Activated T-cell treated with anti-CD3 and anti-CD28 coated beads, Interleukin-2, amount 50 U/mL, for 72 hours (primary cell): ENCODE measurements at regions not wholly inside any gene's neighbourhood (a gene's known extent, or its start where the extent isn't known, plus 50 kb on each side); places are given as distances from the start of the nearest gene placed in this dataset.

Source experiments
- ATAC-seq, 2 donors: fragments of 150-1000 bp; cut with Tn5 transposase; replicated peaks in 1 of 2; 2 replicates each; pipeline ENCODE4 v1.10.0; 2021; ENCODE audit warnings: moderate library complexity in 2 of 2, mild to moderate bottlenecking in 1 of 2
- DNase-seq, 2 donors: peaks; one replicate each; pipeline ENCODE4 v3.0.0; 2021 to 2022; ENCODE audit warnings: mixed read lengths in 1 of 2
- H3K27ac Mint-ChIP-seq: one replicate; pipeline ENCODE4 v1.8.0; 2022; ENCODE audit warnings: mild to moderate bottlenecking, moderate library complexity, mixed read lengths
- H3K27me3 Mint-ChIP-seq: one replicate; pipeline ENCODE4 v1.8.0; 2022; ENCODE audit warnings: low read depth, mixed read lengths
- H3K36me3 Mint-ChIP-seq, 2 donors: one replicate each; pipeline ENCODE4 v1.8.0; 2022; ENCODE audit warnings: mixed read lengths in 2 of 2, mild to moderate bottlenecking in 1 of 2; ENCODE audit not compliant: insufficient read depth in 2 of 2
- H3K4me1 Mint-ChIP-seq: one replicate; pipeline ENCODE4 v1.8.0; 2022; ENCODE audit warnings: low read depth, mixed read lengths
- H3K4me3 Mint-ChIP-seq, 2 donors: one replicate each; pipeline ENCODE4 v1.8.0; 2022; ENCODE audit warnings: mild to moderate bottlenecking in 2 of 2, mixed read lengths in 2 of 2, moderate library complexity in 2 of 2
- H3K9me3 Mint-ChIP-seq, 2 donors: one replicate each; pipeline ENCODE4 v1.8.0; 2022; ENCODE audit warnings: mixed read lengths in 2 of 2

DNA sequence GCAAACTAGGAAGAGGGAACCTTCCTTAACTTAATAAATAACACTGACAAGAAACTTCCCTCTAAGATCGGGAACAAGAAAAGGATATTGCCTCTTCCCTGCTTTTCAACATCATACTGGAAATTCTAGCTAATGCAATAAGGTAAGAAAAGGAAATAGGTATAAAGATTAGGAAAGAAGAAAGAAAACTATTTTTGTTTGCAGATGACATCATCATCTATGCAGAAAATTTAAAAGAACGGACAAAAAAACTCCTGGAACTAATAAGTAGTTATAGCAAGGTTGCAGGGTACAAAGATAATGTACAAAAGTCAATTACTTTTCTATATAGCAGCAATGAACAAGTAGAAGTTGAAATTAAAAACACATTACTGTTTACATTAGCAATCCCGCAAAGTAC is 164.8 kb downstream of the WDR11 start:
- peaks cover 0 to 2% of the 10 kb centered on the region in 2 donors for H3K36me3 Mint-ChIP-seq
- no peaks in the 10 kb centered on the region for H3K27me3 Mint-ChIP-seq
- no peak overlapping the region for H3K4me3 Mint-ChIP-seq
- DNase-seq = no peak
- ATAC-seq = no peak
- no peaks in the 10 kb centered on the region for H3K4me1 Mint-ChIP-seq
- peaks cover 3 to 5% of the 10 kb centered on the region in 2 donors for H3K9me3 Mint-ChIP-seq
- no peak overlapping the region for H3K27ac Mint-ChIP-seq

DNA sequence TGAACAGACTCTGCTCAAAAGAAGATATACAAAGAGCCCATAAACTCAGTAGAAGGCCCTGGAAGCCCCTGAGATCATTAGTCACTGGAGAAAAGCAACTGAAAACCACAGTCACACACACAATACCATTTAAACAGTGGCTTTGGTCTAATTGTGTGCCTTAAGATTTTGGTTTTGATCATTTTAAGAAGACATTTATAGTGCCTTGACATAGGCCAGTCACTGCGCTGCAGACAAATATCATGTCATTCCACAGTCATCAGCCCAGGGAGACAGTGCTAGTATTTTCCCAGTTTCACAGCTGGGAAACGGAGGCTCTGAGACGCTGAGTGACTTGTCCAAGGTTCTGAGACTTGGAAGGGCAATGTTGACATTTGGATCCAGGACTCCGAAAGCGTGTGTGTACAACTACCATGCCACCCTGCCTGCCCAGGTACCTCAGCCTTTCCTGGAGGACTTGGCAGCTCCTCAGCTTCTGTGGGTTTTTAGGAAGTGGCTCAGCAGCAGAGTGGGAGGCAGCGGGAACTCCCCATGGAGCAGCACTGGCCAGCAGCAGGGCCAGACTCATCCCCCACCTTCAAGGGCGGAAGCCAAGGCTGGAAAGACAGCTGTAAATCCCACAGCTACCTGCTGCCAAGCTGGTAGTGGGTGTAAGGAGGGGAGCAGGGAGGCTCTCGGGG is 173.9 kb downstream of the WDR11 start:
- no peak for DNase-seq
- H3K4me3 Mint-ChIP-seq = no peak overlapping the region
- H3K27ac Mint-ChIP-seq = no peak overlapping the region
- ATAC-seq = no peak
- no peaks in the 10 kb centered on the region for H3K4me1 Mint-ChIP-seq
- H3K36me3 Mint-ChIP-seq = peaks cover 0 to 4% of the 10 kb centered on the region in 2 donors
- H3K9me3 Mint-ChIP-seq = no peaks in the 10 kb centered on the region
- no peaks in the 10 kb centered on the region for H3K27me3 Mint-ChIP-seq

DNA sequence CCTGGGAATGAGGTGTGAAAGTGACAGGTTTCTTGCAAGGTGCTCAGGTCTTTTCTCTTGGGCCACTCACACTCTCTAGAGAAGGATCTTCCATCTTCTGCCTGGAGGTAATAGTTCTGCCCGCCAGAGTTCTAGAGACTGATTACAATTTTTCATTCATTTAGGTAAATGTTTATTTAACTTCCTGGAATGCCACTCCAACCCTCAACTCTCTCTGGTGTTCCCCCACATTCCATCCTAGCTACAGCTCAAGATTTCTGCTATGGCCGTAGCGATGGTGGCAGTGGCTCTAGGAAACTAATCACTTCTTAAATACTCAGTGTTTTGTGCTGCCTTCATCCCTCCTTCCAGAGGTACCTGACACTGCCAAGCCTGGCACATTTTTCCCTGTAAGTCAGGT is 174.6 kb downstream of the WDR11 start:
- no peaks in the 10 kb centered on the region for H3K27me3 Mint-ChIP-seq

DNA sequence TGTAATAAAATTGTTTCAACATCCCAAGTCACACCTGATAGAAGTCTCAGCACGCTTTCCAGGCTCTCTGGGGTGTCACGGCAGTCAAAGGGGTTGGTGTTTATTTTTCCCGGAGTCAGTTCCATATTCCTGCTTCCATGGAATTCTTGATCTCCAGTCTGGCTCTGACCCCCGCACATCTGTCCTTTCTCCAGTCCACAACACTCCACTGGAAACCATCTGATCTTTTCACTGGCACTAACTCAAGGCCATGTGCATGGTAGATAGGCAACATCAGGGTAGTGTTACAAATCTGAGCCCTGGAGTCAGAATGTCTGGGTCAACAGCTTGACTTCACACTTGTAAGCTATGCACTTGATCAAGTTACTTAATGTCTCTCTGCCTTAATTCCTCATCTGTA is 176.2 kb downstream of the WDR11 start:
- H3K4me1 Mint-ChIP-seq = no peaks in the 10 kb centered on the region
- H3K36me3 Mint-ChIP-seq = peaks cover 0 to 4% of the 10 kb centered on the region in 2 donors
- ATAC-seq = no peak
- no peaks in the 10 kb centered on the region for H3K27me3 Mint-ChIP-seq
- no peak overlapping the region for H3K4me3 Mint-ChIP-seq
- no peaks in the 10 kb centered on the region for H3K9me3 Mint-ChIP-seq
- H3K27ac Mint-ChIP-seq = no peak overlapping the region
- no peak for DNase-seq

More for the DNA sequence above, 174.6 kb downstream of the WDR11 start:
- Mint-ChIP-seq H3K4me1 (no peaks in the 10 kb centered on the region), H3K36me3 (peaks cover 0 to 4% of the 10 kb centered on the region in 2 donors), H3K4me3 (no peak overlapping the region), H3K27ac (no peak overlapping the region), H3K9me3 (no peaks in the 10 kb centered on the region)
- no peak for ATAC-seq
- no peak for DNase-seq

- Mint-ChIP-seq H3K27me3 (no peaks in the 10 kb centered on the region), H3K4me3 (no peak overlapping the region), H3K27ac (no peak overlapping the region), H3K4me1 (no peaks in the 10 kb centered on the region), H3K9me3 (no peaks in the 10 kb centered on the region), H3K36me3 (no peaks in the 10 kb centered on the region)
- ATAC-seq (no peak), DNase-seq (no peak)
Observed at GRCh38 chr10:121032460-121032859, 181.3 kb downstream of the WDR11 start.

- Mint-ChIP-seq H3K4me3 (no peak overlapping the region), H3K27me3 (peaks cover 7% of the 10 kb centered on the region), H3K9me3 (no peaks in the 10 kb centered on the region), H3K36me3 (no peaks in the 10 kb centered on the region), H3K27ac (no peak overlapping the region), H3K4me1 (no peaks in the 10 kb centered on the region)
- ATAC-seq (no peak), DNase-seq (no peak)
Observed at GRCh38 chr10:121033366-121033765, 182.2 kb downstream of the WDR11 start.

DNA sequence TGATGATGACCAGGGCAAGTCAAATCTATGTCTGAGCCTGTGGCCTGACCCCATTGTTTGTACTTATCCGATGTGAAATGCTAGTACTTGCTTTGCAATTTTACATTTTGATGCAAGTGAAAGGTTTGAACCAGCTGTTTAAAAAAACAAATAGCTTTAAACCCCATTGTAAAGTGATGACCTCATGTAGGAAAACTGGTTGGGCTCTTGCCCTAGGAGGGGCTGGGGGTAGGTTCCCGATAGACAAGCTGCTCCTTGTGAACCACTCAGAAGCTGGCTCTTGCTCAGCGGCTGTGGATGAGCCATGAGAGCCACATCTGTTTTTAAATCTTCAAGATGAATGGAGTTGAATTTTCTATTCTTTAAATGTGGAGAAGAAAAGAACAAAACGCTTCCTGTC is 185.3 kb downstream of the WDR11 start:
- ATAC-seq = no peak
- H3K27me3 Mint-ChIP-seq = peaks cover 7% of the 10 kb centered on the region
- H3K9me3 Mint-ChIP-seq = no peaks in the 10 kb centered on the region
- H3K4me1 Mint-ChIP-seq = no peaks in the 10 kb centered on the region
- DNase-seq = no peak
- no peaks in the 10 kb centered on the region for H3K36me3 Mint-ChIP-seq
- H3K27ac Mint-ChIP-seq = no peak overlapping the region
- H3K4me3 Mint-ChIP-seq = no peak overlapping the region

GRCh38 chr10:121041499-121041898 is 190.3 kb downstream of the WDR11 start:
- ATAC-seq (no peak), DNase-seq (no peak)
- H3K9me3 Mint-ChIP-seq = no peaks in the 10 kb centered on the region
- no peaks in the 10 kb centered on the region for H3K36me3 Mint-ChIP-seq
- no peak overlapping the region for H3K27ac Mint-ChIP-seq
- no peak overlapping the region for H3K4me3 Mint-ChIP-seq
- H3K4me1 Mint-ChIP-seq = no peaks in the 10 kb centered on the region
- peaks cover 7% of the 10 kb centered on the region for H3K27me3 Mint-ChIP-seq

DNA sequence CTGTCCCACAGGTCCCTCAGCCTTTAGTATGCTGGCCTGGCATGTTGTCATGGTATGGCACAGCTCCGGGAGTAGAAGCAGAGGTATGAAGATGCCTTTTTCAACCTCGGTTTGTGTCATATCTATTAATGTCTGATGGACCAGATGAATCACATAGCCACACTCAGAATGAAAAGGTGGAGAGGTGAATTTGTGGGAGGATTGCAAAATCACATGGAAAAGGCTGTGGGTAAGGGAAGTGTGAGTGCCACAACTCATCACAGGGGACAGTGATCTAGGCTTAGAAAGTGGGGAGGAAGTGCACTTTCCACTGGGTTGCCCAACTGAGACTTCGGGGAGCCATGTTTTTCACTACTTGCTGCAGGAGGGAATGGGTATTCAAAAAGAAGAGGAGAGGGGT is 190.7 kb downstream of the WDR11 start:
- no peak overlapping the region for H3K27ac Mint-ChIP-seq
- ATAC-seq = no peak
- H3K4me3 Mint-ChIP-seq = no peak overlapping the region
- H3K4me1 Mint-ChIP-seq = no peaks in the 10 kb centered on the region
- no peak for DNase-seq
- H3K9me3 Mint-ChIP-seq = no peaks in the 10 kb centered on the region
- H3K36me3 Mint-ChIP-seq = no peaks in the 10 kb centered on the region
- H3K27me3 Mint-ChIP-seq = peaks cover 7% of the 10 kb centered on the region

- no peaks in the 10 kb centered on the region for H3K4me1 Mint-ChIP-seq
- DNase-seq (no peak), ATAC-seq (no peak)
- no peaks in the 10 kb centered on the region for H3K9me3 Mint-ChIP-seq
- H3K27ac Mint-ChIP-seq = no peak overlapping the region
- H3K4me3 Mint-ChIP-seq = no peak overlapping the region
- H3K27me3 Mint-ChIP-seq = peaks cover 7% of the 10 kb centered on the region
- no peaks in the 10 kb centered on the region for H3K36me3 Mint-ChIP-seq
Observed at GRCh38 chr10:121042342-121042741, 191.2 kb downstream of the WDR11 start.

DNA sequence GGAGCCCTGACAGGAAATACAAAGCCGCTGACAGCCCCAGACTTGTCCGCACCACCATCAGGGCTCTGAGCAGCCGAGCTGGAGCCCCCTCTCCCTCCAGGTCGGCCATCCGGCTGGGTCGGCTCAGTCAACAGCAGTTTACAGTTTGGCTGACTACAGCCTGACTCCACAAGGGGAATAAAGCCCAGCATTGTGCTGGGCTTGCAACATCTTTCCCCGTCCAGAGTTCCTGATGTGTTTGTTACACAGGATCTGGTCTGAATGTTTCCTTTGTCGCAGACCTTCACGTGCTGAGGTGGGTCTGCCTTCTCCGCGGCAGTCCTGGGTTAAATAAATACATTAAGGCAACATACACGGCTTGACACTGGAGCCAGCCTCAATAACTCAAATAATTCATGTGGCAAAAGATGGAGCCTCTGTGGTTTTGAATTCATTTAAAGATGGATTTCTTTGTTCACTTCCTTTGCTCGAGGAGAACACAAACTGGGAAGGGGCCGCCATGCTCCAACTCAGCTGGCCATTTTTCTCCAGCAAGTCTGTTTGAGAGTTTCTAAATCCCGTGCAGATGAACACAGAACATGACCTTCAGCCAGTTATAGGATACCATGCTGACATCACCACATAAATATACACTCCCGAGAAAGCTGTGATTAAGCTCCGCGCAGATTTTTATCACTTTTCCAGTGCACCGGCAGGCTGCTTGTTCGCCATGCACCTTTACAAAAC is 192.1 kb downstream of the WDR11 start:
- H3K27ac Mint-ChIP-seq = no peak overlapping the region
- no peaks in the 10 kb centered on the region for H3K9me3 Mint-ChIP-seq
- no peak overlapping the region for H3K4me3 Mint-ChIP-seq
- ATAC-seq (no peak), DNase-seq (no peak)
- no peaks in the 10 kb centered on the region for H3K27me3 Mint-ChIP-seq
- H3K36me3 Mint-ChIP-seq = no peaks in the 10 kb centered on the region
- H3K4me1 Mint-ChIP-seq = no peaks in the 10 kb centered on the region

DNA sequence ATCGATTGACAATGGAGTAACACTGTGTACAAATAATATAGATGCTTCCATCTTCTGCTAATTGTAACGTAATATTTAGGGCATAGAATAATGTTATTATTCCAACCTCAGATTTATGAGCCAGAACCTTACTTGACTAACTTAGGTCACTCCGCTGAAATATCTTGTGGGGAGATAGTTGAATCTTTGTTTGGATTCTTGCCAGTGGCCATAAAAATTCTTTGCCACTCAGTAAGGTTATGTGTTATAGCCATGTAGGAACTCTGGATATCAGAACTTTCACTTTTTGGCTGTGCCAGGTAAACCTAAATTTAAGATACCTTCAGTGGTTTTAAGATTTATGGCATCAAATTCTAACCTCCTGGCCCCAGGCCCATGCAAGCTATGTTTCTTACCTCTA is 197.6 kb downstream of the WDR11 start:
- Mint-ChIP-seq H3K27me3 (no peaks in the 10 kb centered on the region), H3K27ac (no peak overlapping the region), H3K36me3 (no peaks in the 10 kb centered on the region), H3K9me3 (peaks cover 2 to 5% of the 10 kb centered on the region in 2 donors), H3K4me1 (no peaks in the 10 kb centered on the region), H3K4me3 (no peak overlapping the region)
- ATAC-seq (no peak), DNase-seq (no peak)

DNA sequence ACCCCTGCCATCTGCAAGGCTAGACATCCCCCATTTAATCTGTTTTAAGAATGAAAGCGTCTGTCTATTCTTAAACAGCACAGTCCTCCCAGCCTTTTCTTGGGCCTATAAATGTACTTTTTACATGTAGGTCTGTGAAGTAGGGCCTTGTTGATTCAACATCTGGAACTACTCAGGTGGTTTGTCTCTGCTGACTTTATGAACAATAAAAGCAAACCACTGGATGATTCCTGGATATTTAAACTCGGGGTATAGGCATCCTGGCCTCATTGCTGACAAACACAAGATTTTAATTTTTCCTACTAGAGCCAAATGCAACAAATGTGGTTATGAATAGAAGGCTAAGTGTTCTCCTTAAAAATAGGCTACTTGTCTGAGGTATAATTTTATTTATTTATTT is 198.3 kb downstream of the WDR11 start:
- no peaks in the 10 kb centered on the region for H3K4me1 Mint-ChIP-seq
- no peaks in the 10 kb centered on the region for H3K27me3 Mint-ChIP-seq

GRCh38 chr10:121049923-121050322 is 198.8 kb downstream of the WDR11 start:
- no peak overlapping the region for H3K27ac Mint-ChIP-seq
- H3K27me3 Mint-ChIP-seq = no peaks in the 10 kb centered on the region
- ATAC-seq = no peak
- no peak for DNase-seq
- H3K4me3 Mint-ChIP-seq = no peak overlapping the region
- no peaks in the 10 kb centered on the region for H3K4me1 Mint-ChIP-seq
- no peaks in the 10 kb centered on the region for H3K36me3 Mint-ChIP-seq
- H3K9me3 Mint-ChIP-seq = peaks cover 2 to 5% of the 10 kb centered on the region in 2 donors

More for the DNA sequence above, 198.3 kb downstream of the WDR11 start:
- no peak for DNase-seq
- H3K27ac Mint-ChIP-seq = no peak overlapping the region
- no peaks in the 10 kb centered on the region for H3K36me3 Mint-ChIP-seq
- ATAC-seq = no peak
- H3K9me3 Mint-ChIP-seq = peaks cover 2 to 5% of the 10 kb centered on the region in 2 donors
- H3K4me3 Mint-ChIP-seq = no peak overlapping the region
